ENCODE measurements at regions not wholly inside any gene's neighbourhood (a gene's known extent, or its start where the extent isn't known, plus 50 kb on each side); places are given as distances from the start of the nearest gene placed in this dataset.

DNA sequence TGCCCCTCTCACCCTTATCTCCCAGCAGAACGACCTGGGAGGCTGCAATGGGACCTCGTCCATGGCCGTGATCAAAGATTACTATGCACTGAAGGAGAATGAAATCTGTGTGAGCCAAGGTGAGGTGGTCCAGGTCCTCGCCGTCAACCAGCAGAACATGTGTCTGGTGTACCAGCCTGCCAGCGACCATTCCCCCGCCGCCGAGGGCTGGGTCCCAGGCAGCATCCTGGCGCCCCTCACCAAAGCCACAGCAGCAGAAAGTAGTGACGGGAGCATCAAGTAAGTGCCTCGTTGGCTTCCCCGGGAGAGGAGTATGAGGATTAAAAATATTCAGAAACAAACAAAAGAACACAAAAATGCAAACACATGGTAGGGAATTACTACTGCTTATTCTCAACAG, 55.9 kb upstream of the UMPS start:
- Histone ChIP-seq H3K9ac (ENCODE audit: insufficient read depth, low read length, poor library complexity, severe bottlenecking) (no peak overlapping the region), H3K36me3 (replicated peaks in 1 of 2; ENCODE audit: control insufficient read depth in 1 of 2, insufficient read depth in 2 of 2, low read length in 2 of 2) (no peaks in the 10 kb centered on the region), H3K4me2 (replicated peaks; ENCODE audit: extremely low read depth, low read length, poor library complexity, severe bottlenecking) (no peak overlapping the region), H3K27ac (ENCODE audit: low read depth in 1 of 2, low read length in 2 of 2) (no peak overlapping the region), H3K27me3 (ENCODE audit: control insufficient read depth in 2 of 2, insufficient read depth in 2 of 2, low read length in 2 of 2) (no peaks in the 10 kb centered on the region), H3K79me2 (ENCODE audit: insufficient read depth, low read length) (no peaks in the 10 kb centered on the region), H3K4me3 (replicated peaks in 1 of 3; ENCODE audit: low read depth in 2 of 3, low read length in 3 of 3) (no peak overlapping the region), H3K4me1 (ENCODE audit: control insufficient read depth in 1 of 2, insufficient read depth in 2 of 2, low read length in 2 of 2) (peaks cover 0 to 4% of the 10 kb centered on the region in 2 donors), H3K9me3 (replicated peaks in 1 of 2; ENCODE audit: control insufficient read depth in 1 of 2, insufficient read depth in 1 of 2, low read length in 2 of 2) (no peaks in the 10 kb centered on the region), H2AFZ (ENCODE audit: insufficient read depth, low read depth, low read length, poor library complexity, severe bottlenecking) (no peak overlapping the region), H4K20me1 (ENCODE audit: insufficient read depth, low read length) (no peaks in the 10 kb centered on the region)
- no peak overlapping the region for H3K27ac Mint-ChIP-seq
- H3K27me3 Mint-ChIP-seq (ENCODE audit: low read depth in 3 of 3), result no peaks in the 10 kb centered on the region
- H3K4me1 Mint-ChIP-seq, result peaks cover 7% of the 10 kb centered on the region
- H3K36me3 Mint-ChIP-seq, result peaks cover 0 to 2% of the 10 kb centered on the region in 2 donors
- H3K9me3 Mint-ChIP-seq, result peaks cover 2 to 12% (median 4%) of the 10 kb centered on the region in 7 donors
- TF ChIP-seq, protein P1, sequence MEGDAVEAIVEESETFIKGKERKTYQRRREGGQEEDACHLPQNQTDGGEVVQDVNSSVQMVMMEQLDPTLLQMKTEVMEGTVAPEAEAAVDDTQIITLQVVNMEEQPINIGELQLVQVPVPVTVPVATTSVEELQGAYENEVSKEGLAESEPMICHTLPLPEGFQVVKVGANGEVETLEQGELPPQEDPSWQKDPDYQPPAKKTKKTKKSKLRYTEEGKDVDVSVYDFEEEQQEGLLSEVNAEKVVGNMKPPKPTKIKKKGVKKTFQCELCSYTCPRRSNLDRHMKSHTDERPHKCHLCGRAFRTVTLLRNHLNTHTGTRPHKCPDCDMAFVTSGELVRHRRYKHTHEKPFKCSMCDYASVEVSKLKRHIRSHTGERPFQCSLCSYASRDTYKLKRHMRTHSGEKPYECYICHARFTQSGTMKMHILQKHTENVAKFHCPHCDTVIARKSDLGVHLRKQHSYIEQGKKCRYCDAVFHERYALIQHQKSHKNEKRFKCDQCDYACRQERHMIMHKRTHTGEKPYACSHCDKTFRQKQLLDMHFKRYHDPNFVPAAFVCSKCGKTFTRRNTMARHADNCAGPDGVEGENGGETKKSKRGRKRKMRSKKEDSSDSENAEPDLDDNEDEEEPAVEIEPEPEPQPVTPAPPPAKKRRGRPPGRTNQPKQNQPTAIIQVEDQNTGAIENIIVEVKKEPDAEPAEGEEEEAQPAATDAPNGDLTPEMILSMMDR (IDR thresholded peaks at IDR 0.05), result no peak
- H3K4me3 Mint-ChIP-seq, result no peak overlapping the region
- intact Hi-C loops (cut with micrococcal nuclease), result no loop called here
- DNase-seq, result no peak
- WGBS (ENCODE audit: insufficient coverage), result 85% methylated on average over 8 of the region's 13 CpGs

DNA sequence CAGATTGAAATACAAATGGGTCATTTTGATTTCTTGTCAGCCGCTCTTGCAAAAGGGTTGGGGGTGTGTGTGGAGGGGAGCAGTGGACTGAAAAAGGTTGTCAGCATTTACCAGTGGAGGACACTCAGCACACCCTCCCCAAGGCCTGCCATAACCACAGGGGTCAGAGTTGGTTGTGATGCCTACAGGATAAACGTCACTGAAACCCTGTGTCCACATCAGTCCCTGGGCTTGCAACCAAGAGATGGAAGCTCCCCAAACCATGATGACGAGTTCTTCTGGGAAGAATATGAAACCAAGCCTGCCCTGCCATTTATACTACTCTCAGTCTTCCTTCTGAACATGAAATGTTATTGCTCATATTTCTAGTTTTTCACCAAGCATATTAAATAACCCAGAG, 54.0 kb upstream of the UMPS start:
- Histone ChIP-seq H3K4me2 (replicated peaks; ENCODE audit: extremely low read depth, low read length, poor library complexity, severe bottlenecking) (no peak overlapping the region), H3K9ac (ENCODE audit: insufficient read depth, low read length, poor library complexity, severe bottlenecking) (no peak overlapping the region), H3K27me3 (ENCODE audit: control insufficient read depth in 2 of 2, insufficient read depth in 2 of 2, low read length in 2 of 2) (no peaks in the 10 kb centered on the region), H3K4me1 (ENCODE audit: control insufficient read depth in 1 of 2, insufficient read depth in 2 of 2, low read length in 2 of 2) (peaks cover 0 to 2% of the 10 kb centered on the region in 2 donors), H3K4me3 (replicated peaks in 1 of 3; ENCODE audit: low read depth in 2 of 3, low read length in 3 of 3) (no peak overlapping the region), H3K27ac (ENCODE audit: low read depth in 1 of 2, low read length in 2 of 2) (no peak overlapping the region), H3K36me3 (replicated peaks in 1 of 2; ENCODE audit: control insufficient read depth in 1 of 2, insufficient read depth in 2 of 2, low read length in 2 of 2) (no peaks in the 10 kb centered on the region), H2AFZ (ENCODE audit: insufficient read depth, low read depth, low read length, poor library complexity, severe bottlenecking) (no peak overlapping the region), H4K20me1 (ENCODE audit: insufficient read depth, low read length) (no peaks in the 10 kb centered on the region), H3K9me3 (replicated peaks in 1 of 2; ENCODE audit: control insufficient read depth in 1 of 2, insufficient read depth in 1 of 2, low read length in 2 of 2) (no peaks in the 10 kb centered on the region), H3K79me2 (ENCODE audit: insufficient read depth, low read length) (no peaks in the 10 kb centered on the region)
- no CpG with 5 or more reads among the region's 3 CpGs for WGBS (ENCODE audit: insufficient coverage)
- intact Hi-C loops (cut with micrococcal nuclease), result no loop called here
- no peaks in the 10 kb centered on the region for H3K36me3 Mint-ChIP-seq
- no peak for DNase-seq
- TF ChIP-seq, protein P1 (IDR thresholded peaks at IDR 0.05), result no peak
- peaks cover 4% of the 10 kb centered on the region for H3K4me1 Mint-ChIP-seq
- H3K27ac Mint-ChIP-seq, result no peak overlapping the region
- H3K27me3 Mint-ChIP-seq (ENCODE audit: low read depth in 3 of 3), result peaks cover 0 to 2% (median 1%) of the 10 kb centered on the region in 3 donors
- peaks cover 0 to 9% (median under 1%) of the 10 kb centered on the region in 7 donors for H3K9me3 Mint-ChIP-seq
- H3K4me3 Mint-ChIP-seq, result no peak overlapping the region

Data from CD14-positive monocyte (primary cell).